ENCODE measurements at regions not wholly inside any gene's neighbourhood (a gene's known extent, or its start where the extent isn't known, plus 50 kb on each side); places are given as distances from the start of the nearest gene placed in this dataset.

DNA sequence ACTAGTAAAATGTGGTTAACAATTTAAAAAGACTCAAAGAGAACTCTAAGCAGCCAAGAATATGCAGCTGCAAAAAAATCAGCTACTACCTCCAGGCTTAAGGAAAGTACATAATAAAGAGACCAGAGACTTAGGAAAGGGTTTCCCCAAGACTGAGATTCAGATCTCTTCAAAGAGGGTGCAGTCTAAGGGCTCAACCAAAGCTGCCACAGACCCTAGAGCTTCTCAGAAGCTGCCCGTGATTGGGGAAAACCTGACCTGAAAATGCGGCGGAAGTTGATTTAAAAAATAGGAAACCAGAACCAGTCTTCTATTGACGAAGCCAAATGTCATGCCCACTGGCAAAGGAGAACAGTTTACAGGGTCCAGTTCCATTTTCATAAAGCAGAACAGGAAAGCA is 516.8 kb upstream of the MARCKS start:
- ATAC-seq (no peak), DNase-seq (ENCODE audit: low spot score) (no peak)
- Histone ChIP-seq H2AFZ (no peak overlapping the region), H3K4me2 (no peak overlapping the region), H3K27me3 (ENCODE audit: insufficient read depth) (no peaks in the 10 kb centered on the region), H3K27ac (ENCODE audit: low read depth) (no peak overlapping the region), H3K79me2 (replicated peaks; ENCODE audit: insufficient read depth) (no peaks in the 10 kb centered on the region), H3K9me2 (ENCODE audit: insufficient read depth) (no peaks in the 10 kb centered on the region), H3K4me1 (ENCODE audit: insufficient read depth) (0 out of 2 replicates have a peak, but pooled peaks cover 4% of the 10 kb centered on the region), H3K36me3 (ENCODE audit: insufficient read depth) (no peaks in the 10 kb centered on the region), H3K4me3 (no peak overlapping the region), H3F3A (replicated peaks; ENCODE audit: low read depth) (no peaks in the 10 kb centered on the region), H4K20me1 (replicated peaks; ENCODE audit: insufficient read depth) (no peaks in the 10 kb centered on the region)
- Mint-ChIP-seq H3K27ac (no peak overlapping the region), H3K4me3 (no peak overlapping the region), H3K36me3 (ENCODE audit: low read depth) (no peaks in the 10 kb centered on the region), H3K9me3 (no peaks in the 10 kb centered on the region), H3K4me1 (peaks cover 21% of the 10 kb centered on the region), H3K27me3 (ENCODE audit: insufficient read depth, low read depth, poor library complexity) (peaks cover 2% of the 10 kb centered on the region)
- TF ChIP-seq ZNF114 (CRISPR knock-in tag; IDR thresholded peaks at IDR 0.05) (no peak), STAT1 (IDR thresholded peaks at IDR 0.05; ENCODE audit: unreplicated experiment) (no peak), EZH2 (IDR thresholded peaks at IDR 0.05; ENCODE audit: low read depth, unreplicated experiment) (no peak), ZNF331 (CRISPR knock-in tag; IDR thresholded peaks at IDR 0.05; ENCODE audit: low read depth) (no peak), JUNB (IDR thresholded peaks at IDR 0.05; ENCODE audit: unreplicated experiment) (no peak), POLR2AphosphoS5 (IDR thresholded peaks at IDR 0.05; ENCODE audit: low read depth) (no peak), EZH2phosphoT487 (IDR thresholded peaks at IDR 0.05; ENCODE audit: unreplicated experiment) (no peak), CREB1 (CRISPR knock-in tag; IDR thresholded peaks at IDR 0.05; ENCODE audit: low read depth) (no peak), NANOG (IDR thresholded peaks at IDR 0.05; ENCODE audit: borderline replicate concordance) (no peak)
- TF ChIP-seq, protein P1, sequence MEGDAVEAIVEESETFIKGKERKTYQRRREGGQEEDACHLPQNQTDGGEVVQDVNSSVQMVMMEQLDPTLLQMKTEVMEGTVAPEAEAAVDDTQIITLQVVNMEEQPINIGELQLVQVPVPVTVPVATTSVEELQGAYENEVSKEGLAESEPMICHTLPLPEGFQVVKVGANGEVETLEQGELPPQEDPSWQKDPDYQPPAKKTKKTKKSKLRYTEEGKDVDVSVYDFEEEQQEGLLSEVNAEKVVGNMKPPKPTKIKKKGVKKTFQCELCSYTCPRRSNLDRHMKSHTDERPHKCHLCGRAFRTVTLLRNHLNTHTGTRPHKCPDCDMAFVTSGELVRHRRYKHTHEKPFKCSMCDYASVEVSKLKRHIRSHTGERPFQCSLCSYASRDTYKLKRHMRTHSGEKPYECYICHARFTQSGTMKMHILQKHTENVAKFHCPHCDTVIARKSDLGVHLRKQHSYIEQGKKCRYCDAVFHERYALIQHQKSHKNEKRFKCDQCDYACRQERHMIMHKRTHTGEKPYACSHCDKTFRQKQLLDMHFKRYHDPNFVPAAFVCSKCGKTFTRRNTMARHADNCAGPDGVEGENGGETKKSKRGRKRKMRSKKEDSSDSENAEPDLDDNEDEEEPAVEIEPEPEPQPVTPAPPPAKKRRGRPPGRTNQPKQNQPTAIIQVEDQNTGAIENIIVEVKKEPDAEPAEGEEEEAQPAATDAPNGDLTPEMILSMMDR (conservative IDR thresholded peaks at IDR 0.05; ENCODE audit: low read depth in 2 of 2): no peak
- TF ChIP-seq, protein P2, sequence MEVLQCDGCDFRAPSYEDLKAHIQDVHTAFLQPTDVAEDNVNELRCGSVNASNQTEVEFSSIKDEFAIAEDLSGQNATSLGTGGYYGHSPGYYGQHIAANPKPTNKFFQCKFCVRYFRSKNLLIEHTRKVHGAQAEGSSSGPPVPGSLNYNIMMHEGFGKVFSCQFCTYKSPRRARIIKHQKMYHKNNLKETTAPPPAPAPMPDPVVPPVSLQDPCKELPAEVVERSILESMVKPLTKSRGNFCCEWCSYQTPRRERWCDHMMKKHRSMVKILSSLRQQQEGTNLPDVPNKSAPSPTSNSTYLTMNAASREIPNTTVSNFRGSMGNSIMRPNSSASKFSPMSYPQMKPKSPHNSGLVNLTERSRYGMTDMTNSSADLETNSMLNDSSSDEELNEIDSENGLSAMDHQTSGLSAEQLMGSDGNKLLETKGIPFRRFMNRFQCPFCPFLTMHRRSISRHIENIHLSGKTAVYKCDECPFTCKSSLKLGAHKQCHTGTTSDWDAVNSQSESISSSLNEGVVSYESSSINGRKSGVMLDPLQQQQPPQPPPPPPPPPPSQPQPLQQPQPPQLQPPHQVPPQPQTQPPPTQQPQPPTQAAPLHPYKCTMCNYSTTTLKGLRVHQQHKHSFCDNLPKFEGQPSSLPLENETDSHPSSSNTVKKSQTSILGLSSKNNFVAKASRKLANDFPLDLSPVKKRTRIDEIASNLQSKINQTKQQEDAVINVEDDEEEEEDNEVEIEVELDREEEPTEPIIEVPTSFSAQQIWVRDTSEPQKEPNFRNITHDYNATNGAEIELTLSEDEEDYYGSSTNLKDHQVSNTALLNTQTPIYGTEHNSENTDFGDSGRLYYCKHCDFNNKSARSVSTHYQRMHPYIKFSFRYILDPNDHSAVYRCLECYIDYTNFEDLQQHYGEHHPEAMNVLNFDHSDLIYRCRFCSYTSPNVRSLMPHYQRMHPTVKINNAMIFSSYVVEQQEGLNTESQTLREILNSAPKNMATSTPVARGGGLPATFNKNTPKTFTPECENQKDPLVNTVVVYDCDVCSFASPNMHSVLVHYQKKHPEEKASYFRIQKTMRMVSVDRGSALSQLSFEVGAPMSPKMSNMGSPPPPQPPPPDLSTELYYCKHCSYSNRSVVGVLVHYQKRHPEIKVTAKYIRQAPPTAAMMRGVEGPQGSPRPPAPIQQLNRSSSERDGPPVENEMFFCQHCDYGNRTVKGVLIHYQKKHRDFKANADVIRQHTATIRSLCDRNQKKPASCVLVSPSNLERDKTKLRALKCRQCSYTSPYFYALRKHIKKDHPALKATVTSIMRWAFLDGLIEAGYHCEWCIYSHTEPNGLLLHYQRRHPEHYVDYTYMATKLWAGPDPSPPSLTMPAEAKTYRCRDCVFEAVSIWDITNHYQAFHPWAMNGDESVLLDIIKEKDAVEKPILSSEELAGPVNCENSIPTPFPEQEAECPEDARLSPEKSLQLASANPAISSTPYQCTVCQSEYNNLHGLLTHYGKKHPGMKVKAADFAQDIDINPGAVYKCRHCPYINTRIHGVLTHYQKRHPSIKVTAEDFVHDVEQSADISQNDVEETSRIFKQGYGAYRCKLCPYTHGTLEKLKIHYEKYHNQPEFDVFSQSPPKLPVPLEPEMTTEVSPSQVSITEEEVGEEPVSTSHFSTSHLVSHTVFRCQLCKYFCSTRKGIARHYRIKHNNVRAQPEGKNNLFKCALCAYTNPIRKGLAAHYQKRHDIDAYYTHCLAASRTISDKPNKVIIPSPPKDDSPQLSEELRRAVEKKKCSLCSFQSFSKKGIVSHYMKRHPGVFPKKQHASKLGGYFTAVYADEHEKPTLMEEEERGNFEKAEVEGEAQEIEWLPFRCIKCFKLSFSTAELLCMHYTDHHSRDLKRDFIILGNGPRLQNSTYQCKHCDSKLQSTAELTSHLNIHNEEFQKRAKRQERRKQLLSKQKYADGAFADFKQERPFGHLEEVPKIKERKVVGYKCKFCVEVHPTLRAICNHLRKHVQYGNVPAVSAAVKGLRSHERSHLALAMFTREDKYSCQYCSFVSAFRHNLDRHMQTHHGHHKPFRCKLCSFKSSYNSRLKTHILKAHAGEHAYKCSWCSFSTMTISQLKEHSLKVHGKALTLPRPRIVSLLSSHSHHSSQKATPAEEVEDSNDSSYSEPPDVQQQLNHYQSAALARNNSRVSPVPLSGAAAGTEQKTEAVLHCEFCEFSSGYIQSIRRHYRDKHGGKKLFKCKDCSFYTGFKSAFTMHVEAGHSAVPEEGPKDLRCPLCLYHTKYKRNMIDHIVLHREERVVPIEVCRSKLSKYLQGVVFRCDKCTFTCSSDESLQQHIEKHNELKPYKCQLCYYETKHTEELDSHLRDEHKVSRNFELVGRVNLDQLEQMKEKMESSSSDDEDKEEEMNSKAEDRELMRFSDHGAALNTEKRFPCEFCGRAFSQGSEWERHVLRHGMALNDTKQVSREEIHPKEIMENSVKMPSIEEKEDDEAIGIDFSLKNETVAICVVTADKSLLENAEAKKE (CRISPR knock-in tag; IDR thresholded peaks at IDR 0.05): no peak
- TF ChIP-seq, protein P3, sequence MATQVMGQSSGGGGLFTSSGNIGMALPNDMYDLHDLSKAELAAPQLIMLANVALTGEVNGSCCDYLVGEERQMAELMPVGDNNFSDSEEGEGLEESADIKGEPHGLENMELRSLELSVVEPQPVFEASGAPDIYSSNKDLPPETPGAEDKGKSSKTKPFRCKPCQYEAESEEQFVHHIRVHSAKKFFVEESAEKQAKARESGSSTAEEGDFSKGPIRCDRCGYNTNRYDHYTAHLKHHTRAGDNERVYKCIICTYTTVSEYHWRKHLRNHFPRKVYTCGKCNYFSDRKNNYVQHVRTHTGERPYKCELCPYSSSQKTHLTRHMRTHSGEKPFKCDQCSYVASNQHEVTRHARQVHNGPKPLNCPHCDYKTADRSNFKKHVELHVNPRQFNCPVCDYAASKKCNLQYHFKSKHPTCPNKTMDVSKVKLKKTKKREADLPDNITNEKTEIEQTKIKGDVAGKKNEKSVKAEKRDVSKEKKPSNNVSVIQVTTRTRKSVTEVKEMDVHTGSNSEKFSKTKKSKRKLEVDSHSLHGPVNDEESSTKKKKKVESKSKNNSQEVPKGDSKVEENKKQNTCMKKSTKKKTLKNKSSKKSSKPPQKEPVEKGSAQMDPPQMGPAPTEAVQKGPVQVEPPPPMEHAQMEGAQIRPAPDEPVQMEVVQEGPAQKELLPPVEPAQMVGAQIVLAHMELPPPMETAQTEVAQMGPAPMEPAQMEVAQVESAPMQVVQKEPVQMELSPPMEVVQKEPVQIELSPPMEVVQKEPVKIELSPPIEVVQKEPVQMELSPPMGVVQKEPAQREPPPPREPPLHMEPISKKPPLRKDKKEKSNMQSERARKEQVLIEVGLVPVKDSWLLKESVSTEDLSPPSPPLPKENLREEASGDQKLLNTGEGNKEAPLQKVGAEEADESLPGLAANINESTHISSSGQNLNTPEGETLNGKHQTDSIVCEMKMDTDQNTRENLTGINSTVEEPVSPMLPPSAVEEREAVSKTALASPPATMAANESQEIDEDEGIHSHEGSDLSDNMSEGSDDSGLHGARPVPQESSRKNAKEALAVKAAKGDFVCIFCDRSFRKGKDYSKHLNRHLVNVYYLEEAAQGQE (IDR thresholded peaks at IDR 0.05; ENCODE audit: unreplicated experiment): no peak
- TF ChIP-seq, protein P4, sequence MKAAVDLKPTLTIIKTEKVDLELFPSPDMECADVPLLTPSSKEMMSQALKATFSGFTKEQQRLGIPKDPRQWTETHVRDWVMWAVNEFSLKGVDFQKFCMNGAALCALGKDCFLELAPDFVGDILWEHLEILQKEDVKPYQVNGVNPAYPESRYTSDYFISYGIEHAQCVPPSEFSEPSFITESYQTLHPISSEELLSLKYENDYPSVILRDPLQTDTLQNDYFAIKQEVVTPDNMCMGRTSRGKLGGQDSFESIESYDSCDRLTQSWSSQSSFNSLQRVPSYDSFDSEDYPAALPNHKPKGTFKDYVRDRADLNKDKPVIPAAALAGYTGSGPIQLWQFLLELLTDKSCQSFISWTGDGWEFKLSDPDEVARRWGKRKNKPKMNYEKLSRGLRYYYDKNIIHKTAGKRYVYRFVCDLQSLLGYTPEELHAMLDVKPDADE (IDR thresholded peaks at IDR 0.05): no peak
